ENCODE measurements at regions not wholly inside any gene's neighbourhood (a gene's known extent, or its start where the extent isn't known, plus 50 kb on each side); places are given as distances from the start of the nearest gene placed in this dataset.
A peak's percentile ranks its signal among the peaks of the same experiment; 100 is the strongest.
"Not testable (repeated sequence)": the region's sequence is repeated elsewhere in the genome, so short reads cannot be mapped to it uniquely, and the experiment has no call there.

DNA sequence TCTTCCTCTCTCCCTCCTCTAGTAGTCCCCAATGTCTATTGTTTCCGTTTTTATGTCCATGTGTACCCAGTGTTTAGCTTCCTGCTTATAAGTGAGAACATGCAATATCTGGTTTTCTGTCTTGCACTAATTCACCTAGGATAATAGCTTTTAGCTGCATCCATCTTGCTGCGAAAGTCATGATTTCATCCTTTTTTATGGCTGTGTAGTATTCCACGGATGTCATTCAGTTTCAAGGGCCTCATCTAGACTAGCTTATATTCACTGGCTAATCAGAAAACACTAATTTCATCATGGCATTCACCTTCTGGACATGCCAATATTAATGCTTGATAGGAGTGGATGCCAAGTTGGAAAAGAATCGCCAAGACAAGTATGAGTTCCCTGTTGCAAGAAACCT, 619.6 kb upstream of the AUTS2 start:
- H3K9me3 ChIP-seq (replicated peaks; ENCODE audit: low read length), result no peaks in the 10 kb centered on the region
- no peak overlapping the region for H3K4me2 ChIP-seq (ENCODE audit: low read length)
- H3K4me3 ChIP-seq (ENCODE audit: low read length), result no peak overlapping the region
- peaks cover 15% of the 10 kb centered on the region for H3K4me1 ChIP-seq (ENCODE audit: control insufficient read depth, insufficient read depth, low read length)
- H3K36me3 ChIP-seq (ENCODE audit: insufficient read depth, low read length), result no peaks in the 10 kb centered on the region
- H3K27me3 ChIP-seq (ENCODE audit: control insufficient read depth, insufficient read depth, low read length), result no peaks in the 10 kb centered on the region
- H3K9ac ChIP-seq (ENCODE audit: low read depth, low read length), result no peak overlapping the region

DNA sequence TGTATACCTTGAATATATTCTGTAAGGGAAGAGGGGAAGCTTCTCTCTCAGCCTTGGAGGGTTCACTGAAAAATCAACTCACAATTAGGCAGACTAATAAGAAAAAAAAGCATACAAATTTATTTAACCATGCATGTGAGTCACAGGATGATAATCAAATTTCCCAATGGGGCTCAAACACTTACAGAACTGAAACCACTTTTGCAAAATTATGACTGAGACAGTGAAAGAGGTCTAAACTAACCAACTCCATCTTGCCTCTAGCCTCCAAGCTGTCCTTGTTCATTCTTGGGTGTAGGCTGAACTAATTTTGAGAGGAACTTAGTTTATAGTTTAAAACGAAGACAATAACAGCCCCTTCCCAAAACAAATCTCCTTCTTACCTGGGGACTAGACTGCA, 618.3 kb upstream of the AUTS2 start:
- peak overlapping the region; percentile 55 for H3K4me2 ChIP-seq (ENCODE audit: low read length)
- no peak overlapping the region for H3K9ac ChIP-seq (ENCODE audit: low read depth, low read length)
- no peak overlapping the region for H3K4me3 ChIP-seq (ENCODE audit: low read length)
- no peaks in the 10 kb centered on the region for H3K36me3 ChIP-seq (ENCODE audit: insufficient read depth, low read length)
- H3K9me3 ChIP-seq (replicated peaks; ENCODE audit: low read length), result no peaks in the 10 kb centered on the region
- H3K4me1 ChIP-seq (ENCODE audit: control insufficient read depth, insufficient read depth, low read length), result peaks cover 15% of the 10 kb centered on the region
- H3K27me3 ChIP-seq (ENCODE audit: control insufficient read depth, insufficient read depth, low read length), result no peaks in the 10 kb centered on the region

DNA sequence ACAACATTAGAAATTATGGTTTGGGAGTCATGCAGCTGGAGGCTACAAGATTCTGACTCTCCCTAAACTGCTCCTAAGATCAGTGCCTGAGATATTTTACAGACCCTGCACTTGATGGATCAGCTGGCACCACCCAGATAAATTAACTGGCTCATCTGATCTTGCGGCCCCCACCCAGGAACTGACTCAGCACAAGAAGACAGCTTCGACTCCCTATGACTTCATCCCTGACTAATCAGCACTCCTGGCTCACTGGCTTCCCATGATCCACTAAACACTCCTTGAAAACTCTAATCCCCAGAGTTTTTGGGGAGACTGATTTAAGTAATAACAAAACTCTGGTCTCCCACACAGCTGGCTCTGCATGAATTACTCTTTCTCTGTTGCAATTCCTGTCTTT, 617.8 kb upstream of the AUTS2 start:
- not testable (repeated sequence) for H3K9ac ChIP-seq (ENCODE audit: low read depth, low read length); H3K4me3 ChIP-seq (ENCODE audit: low read length); H3K36me3 ChIP-seq (ENCODE audit: insufficient read depth, low read length); H3K27me3 ChIP-seq (ENCODE audit: control insufficient read depth, insufficient read depth, low read length); H3K9me3 ChIP-seq (replicated peaks; ENCODE audit: low read length)
- Histone ChIP-seq H3K4me1 (ENCODE audit: control insufficient read depth, insufficient read depth, low read length) (peaks cover 15% of the 10 kb centered on the region), H3K4me2 (ENCODE audit: low read length) (peak overlapping the region; percentile 55)

DNA sequence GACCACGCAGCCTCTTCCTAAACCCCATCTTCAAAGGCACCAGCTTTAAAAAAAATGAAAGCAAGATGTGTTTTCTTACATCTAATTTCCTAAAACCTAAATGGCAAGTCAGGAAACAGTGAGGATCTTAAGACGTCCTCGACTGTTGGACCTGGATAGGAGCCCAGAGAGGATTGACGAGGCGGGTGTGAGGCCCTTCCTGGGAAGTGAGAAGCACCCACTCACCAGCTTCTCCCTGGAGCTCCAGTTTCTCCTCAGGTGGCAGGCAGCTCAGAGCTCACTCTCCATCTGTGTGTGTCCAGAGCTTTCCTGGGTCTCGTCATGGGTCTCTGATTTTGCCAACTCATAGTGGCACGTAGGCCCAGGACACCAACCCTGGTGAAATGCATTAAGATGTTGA, 614.0 kb upstream of the AUTS2 start:
- Histone ChIP-seq H3K4me1 (ENCODE audit: control insufficient read depth, insufficient read depth, low read length) (peaks cover 15% of the 10 kb centered on the region), H3K4me3 (ENCODE audit: low read length) (no peak overlapping the region), H3K36me3 (ENCODE audit: insufficient read depth, low read length) (no peaks in the 10 kb centered on the region), H3K9me3 (replicated peaks; ENCODE audit: low read length) (no peaks in the 10 kb centered on the region), H3K4me2 (ENCODE audit: low read length) (no peak overlapping the region), H3K27me3 (ENCODE audit: control insufficient read depth, insufficient read depth, low read length) (no peaks in the 10 kb centered on the region), H3K9ac (ENCODE audit: low read depth, low read length) (no peak overlapping the region)

DNA sequence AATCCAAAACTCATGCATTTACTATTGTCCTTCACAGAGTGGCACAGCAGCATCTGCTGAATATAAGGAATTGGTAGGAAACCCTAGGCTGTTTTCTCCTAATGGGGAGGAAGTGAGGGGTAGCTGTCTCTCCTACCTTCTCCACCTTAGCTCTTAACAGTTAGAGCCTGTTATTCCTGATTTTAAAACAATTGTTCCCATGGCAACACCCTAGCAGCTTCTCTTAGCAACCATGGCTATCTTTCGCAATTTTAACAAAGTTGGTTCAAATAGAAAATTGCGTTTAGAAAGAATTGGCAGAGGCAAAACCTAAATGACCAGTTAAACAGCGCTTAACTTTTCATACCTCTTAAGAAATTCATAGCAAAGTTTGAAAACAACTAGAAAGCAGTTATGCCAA, 603.4 kb upstream of the AUTS2 start:
- Histone ChIP-seq H3K4me1 (ENCODE audit: control insufficient read depth, insufficient read depth, low read length) (no peaks in the 10 kb centered on the region), H3K36me3 (ENCODE audit: insufficient read depth, low read length) (no peaks in the 10 kb centered on the region), H3K9me3 (replicated peaks; ENCODE audit: low read length) (peaks cover 7% of the 10 kb centered on the region), H3K4me2 (ENCODE audit: low read length) (no peak overlapping the region), H3K27me3 (ENCODE audit: control insufficient read depth, insufficient read depth, low read length) (no peaks in the 10 kb centered on the region), H3K9ac (ENCODE audit: low read depth, low read length) (no peak overlapping the region), H3K4me3 (ENCODE audit: low read length) (no peak overlapping the region)

DNA sequence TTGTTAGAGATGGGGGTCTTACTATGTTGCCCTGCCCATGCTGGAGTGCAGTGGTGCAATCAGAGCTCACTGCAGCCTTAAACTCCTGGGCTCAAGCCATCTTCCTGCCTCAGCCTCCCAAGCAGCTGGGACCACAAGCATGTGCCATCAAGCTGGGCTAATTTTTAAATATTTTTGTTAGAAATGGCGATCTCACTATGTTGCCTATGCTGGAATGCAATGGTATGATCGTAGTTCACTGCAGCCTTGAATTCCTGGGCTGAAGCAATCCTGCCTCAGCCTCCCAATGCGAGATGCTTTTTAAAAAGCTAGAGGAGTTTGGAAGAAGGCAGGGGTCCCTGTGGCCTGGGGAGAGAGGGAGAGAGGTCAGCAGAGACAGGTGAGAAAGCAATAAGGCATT, 600.1 kb upstream of the AUTS2 start:
- H3K27me3 ChIP-seq (ENCODE audit: control insufficient read depth, insufficient read depth, low read length), result no peaks in the 10 kb centered on the region

DNA sequence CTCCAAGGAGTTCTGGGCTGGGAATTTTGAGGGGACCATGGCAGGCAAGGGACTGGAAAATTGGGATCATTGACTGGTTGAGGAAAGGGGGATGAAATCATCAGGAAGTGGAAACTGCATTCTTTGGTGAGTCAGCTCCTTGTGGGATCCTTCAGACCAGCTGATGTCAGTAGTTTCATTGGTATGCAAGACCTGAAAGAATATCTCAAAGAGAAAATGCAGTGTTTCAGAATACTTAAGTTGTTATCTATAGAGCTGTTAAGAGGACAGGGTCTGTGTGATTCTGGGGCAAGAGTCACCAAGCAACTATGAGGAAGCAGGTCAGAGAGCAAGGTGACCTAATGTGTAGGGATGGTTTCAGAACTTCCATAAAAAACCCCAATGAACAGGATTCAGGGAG, 595.9 kb upstream of the AUTS2 start:
- no peak overlapping the region for H3K4me3 ChIP-seq (ENCODE audit: low read length)
- H3K4me1 ChIP-seq (ENCODE audit: control insufficient read depth, insufficient read depth, low read length), result no peaks in the 10 kb centered on the region
- H3K9ac ChIP-seq (ENCODE audit: low read depth, low read length), result no peak overlapping the region
- H3K36me3 ChIP-seq (ENCODE audit: insufficient read depth, low read length), result no peaks in the 10 kb centered on the region
- H3K4me2 ChIP-seq (ENCODE audit: low read length), result no peak overlapping the region
- H3K9me3 ChIP-seq (replicated peaks; ENCODE audit: low read length), result peaks cover 19% of the 10 kb centered on the region
- no peaks in the 10 kb centered on the region for H3K27me3 ChIP-seq (ENCODE audit: control insufficient read depth, insufficient read depth, low read length)

More for the DNA sequence above, 600.1 kb upstream of the AUTS2 start:
- H3K9me3 ChIP-seq (replicated peaks; ENCODE audit: low read length), result peaks cover 19% of the 10 kb centered on the region
- H3K36me3 ChIP-seq (ENCODE audit: insufficient read depth, low read length), result no peaks in the 10 kb centered on the region
- H3K4me1 ChIP-seq (ENCODE audit: control insufficient read depth, insufficient read depth, low read length), result no peaks in the 10 kb centered on the region
- no peak overlapping the region for H3K9ac ChIP-seq (ENCODE audit: low read depth, low read length)
- H3K4me3 ChIP-seq (ENCODE audit: low read length), result no peak overlapping the region
- H3K4me2 ChIP-seq (ENCODE audit: low read length), result no peak overlapping the region

DNA sequence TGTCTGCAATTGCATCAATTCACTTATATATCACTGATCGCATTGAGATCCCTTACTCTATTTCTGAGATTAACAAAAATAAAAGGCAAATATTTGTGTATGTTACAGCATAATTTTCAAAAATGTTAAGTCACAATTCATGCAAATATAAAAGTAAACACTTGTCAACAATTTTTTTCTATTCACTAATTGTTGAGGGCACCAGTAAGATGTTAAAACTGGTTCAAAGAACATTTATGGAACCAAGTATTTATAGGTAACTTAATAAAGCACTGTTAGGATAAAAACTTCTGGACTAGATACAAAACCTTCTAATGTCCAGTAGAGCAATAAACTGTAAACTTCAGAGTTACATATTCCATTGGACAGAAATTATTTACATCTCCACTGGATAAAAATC, 586.1 kb upstream of the AUTS2 start:
- Histone ChIP-seq H3K9me3 (replicated peaks; ENCODE audit: low read length) (no peaks in the 10 kb centered on the region), H3K4me1 (ENCODE audit: control insufficient read depth, insufficient read depth, low read length) (no peaks in the 10 kb centered on the region), H3K4me3 (ENCODE audit: low read length) (no peak overlapping the region), H3K9ac (ENCODE audit: low read depth, low read length) (no peak overlapping the region), H3K27me3 (ENCODE audit: control insufficient read depth, insufficient read depth, low read length) (no peaks in the 10 kb centered on the region), H3K4me2 (ENCODE audit: low read length) (no peak overlapping the region), H3K36me3 (ENCODE audit: insufficient read depth, low read length) (no peaks in the 10 kb centered on the region)

DNA sequence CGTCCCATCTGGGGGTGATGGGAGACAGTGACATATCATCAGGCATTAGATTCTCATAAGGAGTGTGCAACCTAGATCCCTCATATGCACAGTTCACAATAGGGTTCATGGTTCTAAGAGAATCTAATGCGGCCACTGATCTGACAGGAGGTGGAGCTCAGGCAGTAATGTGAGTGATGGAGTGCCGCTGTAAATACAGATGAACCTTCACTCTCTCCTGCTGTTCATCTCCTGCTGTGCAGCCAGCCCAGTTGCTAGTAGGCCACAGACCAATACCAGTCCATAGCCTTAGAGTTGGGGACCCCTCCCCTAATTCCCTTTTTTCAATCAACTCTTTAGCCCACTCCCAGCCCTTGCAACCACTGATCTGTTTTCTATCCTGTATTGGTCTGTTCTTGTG, 581.1 kb upstream of the AUTS2 start:
- H3K27me3 ChIP-seq (ENCODE audit: control insufficient read depth, insufficient read depth, low read length), result no peaks in the 10 kb centered on the region
- H3K4me2 ChIP-seq (ENCODE audit: low read length), result no peak overlapping the region
- H3K4me3 ChIP-seq (ENCODE audit: low read length), result no peak overlapping the region
- H3K9ac ChIP-seq (ENCODE audit: low read depth, low read length), result no peak overlapping the region
- peaks cover 14% of the 10 kb centered on the region for H3K9me3 ChIP-seq (replicated peaks; ENCODE audit: low read length)
- no peaks in the 10 kb centered on the region for H3K36me3 ChIP-seq (ENCODE audit: insufficient read depth, low read length)
- no peaks in the 10 kb centered on the region for H3K4me1 ChIP-seq (ENCODE audit: control insufficient read depth, insufficient read depth, low read length)

DNA sequence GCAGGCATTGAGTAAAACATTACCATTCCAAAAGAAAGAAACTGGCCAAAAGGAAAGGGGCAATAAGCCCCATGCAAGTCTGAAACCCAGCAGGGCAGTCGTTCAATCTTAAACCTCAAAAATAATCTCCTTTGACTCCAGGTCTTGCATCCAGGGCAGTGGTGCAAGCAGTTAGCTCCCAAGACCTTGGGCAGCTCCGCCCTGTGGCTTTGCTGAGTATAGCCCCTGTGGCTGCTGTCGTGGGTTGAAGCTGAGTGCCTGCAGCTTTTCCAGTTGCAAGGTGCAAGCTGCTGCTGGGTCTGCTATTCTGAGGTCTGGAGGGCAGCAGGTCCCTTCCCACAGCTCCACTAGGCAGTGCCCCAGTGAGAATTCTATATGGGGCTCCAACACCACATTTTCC, 580.1 kb upstream of the AUTS2 start:
- Histone ChIP-seq H3K4me3 (ENCODE audit: low read length) (no peak overlapping the region), H3K4me2 (ENCODE audit: low read length) (no peak overlapping the region), H3K36me3 (ENCODE audit: insufficient read depth, low read length) (no peaks in the 10 kb centered on the region), H3K27me3 (ENCODE audit: control insufficient read depth, insufficient read depth, low read length) (no peaks in the 10 kb centered on the region), H3K9ac (ENCODE audit: low read depth, low read length) (no peak overlapping the region), H3K4me1 (ENCODE audit: control insufficient read depth, insufficient read depth, low read length) (no peaks in the 10 kb centered on the region), H3K9me3 (replicated peaks; ENCODE audit: low read length) (peaks cover 14% of the 10 kb centered on the region)

DNA sequence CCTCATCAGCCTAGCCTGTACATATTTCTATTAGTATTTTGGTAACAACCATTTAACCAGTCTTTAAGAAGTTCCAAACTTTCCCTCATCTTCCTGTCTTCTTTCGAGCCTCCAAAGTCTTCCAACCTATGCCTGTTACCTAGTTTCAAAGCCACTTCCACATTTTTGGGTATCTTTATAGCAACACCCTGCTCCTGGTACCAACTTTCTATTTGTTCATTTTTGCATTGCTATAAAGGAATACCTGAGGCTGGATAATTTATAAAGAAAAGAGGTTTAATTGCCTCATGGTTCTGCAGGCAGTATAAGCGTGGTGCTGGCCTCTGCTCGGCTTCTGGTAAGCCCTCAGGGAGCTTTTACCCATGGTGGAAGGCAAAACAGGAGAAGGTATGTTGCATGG, 578.8 kb upstream of the AUTS2 start:
- H3K36me3 ChIP-seq (ENCODE audit: insufficient read depth, low read length), result no peaks in the 10 kb centered on the region
- no peak overlapping the region for H3K4me3 ChIP-seq (ENCODE audit: low read length)
- H3K27me3 ChIP-seq (ENCODE audit: control insufficient read depth, insufficient read depth, low read length), result no peaks in the 10 kb centered on the region
- no peaks in the 10 kb centered on the region for H3K4me1 ChIP-seq (ENCODE audit: control insufficient read depth, insufficient read depth, low read length)
- H3K9me3 ChIP-seq (replicated peaks; ENCODE audit: low read length), result peaks cover 14% of the 10 kb centered on the region
- no peak overlapping the region for H3K4me2 ChIP-seq (ENCODE audit: low read length)
- H3K9ac ChIP-seq (ENCODE audit: low read depth, low read length), result no peak overlapping the region

DNA sequence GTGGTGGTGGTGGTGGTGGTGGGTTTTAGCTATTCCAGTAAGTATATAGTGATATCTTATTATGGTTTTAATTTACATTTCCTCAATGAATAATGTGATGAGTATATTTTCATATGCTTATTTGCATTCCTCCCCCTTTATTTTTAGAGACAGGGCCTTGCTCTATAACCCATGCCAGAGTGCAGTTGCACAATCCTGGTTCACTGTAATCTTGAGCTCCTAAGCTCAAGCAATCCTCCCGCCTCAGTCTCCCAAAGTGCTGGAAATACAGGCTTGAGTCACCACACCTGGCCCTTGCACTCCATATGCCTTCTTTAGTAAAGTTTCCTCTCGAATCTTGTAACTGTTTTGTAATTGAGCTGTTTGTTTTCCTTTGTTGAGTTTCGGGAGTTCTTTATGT, 577.7 kb upstream of the AUTS2 start:
- no peak overlapping the region for H3K9ac ChIP-seq (ENCODE audit: low read depth, low read length)
- H3K4me1 ChIP-seq (ENCODE audit: control insufficient read depth, insufficient read depth, low read length), result no peaks in the 10 kb centered on the region
- H3K9me3 ChIP-seq (replicated peaks; ENCODE audit: low read length), result peaks cover 14% of the 10 kb centered on the region
- H3K36me3 ChIP-seq (ENCODE audit: insufficient read depth, low read length), result no peaks in the 10 kb centered on the region
- no peak overlapping the region for H3K4me2 ChIP-seq (ENCODE audit: low read length)
- no peak overlapping the region for H3K4me3 ChIP-seq (ENCODE audit: low read length)
- H3K27me3 ChIP-seq (ENCODE audit: control insufficient read depth, insufficient read depth, low read length), result no peaks in the 10 kb centered on the region

All from skeletal muscle satellite cell (primary cell).